NB4 (cell line): ENCODE measurements at regions not wholly inside any gene's neighbourhood (a gene's known extent, or its start where the extent isn't known, plus 50 kb on each side); places are given as distances from the start of the nearest gene placed in this dataset.

ENCODE experiments used
- POLR2A ChIP-seq: IDR thresholded peaks from 2 replicates; pipeline ENCODE4 v1.6.1; 2011; ENCODE audit warnings: mild to moderate bottlenecking; ENCODE audit not compliant: insufficient read length; ENCODE audit errors: extremely low read depth
- TF ChIP-seq, protein P1 (sequence below): IDR thresholded peaks from one replicate; pipeline ENCODE4 v1.5.1; 2012; ENCODE audit warnings: low read depth, low read length
- TF ChIP-seq, protein P2 (sequence below): IDR thresholded peaks from 2 replicates; pipeline ENCODE4 v1.6.1; 2011; ENCODE audit warnings: low read depth, low read length

DNA sequence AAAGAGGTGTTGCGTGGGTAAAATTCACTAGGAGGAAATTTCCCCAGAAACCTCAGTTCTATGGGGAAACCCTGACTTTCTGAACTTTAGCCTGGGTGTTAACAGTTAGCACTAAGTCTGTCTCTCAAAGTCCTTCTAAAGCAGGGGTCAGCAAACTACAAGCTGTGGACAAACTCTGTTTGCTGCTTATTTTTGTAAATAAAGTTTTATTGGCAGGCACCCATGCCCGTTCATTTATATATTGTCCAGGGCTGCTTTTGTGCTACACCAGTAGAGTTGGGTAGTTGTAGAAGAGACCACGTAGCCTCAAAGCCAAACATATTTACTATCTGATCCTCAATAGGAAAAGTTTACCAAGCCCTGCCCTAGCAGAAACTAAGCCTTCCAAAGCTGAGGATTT lies 159.7 kb downstream of the USP31 start:
- TF ChIP-seq POLR2A: no peak
- TF ChIP-seq, protein P1, sequence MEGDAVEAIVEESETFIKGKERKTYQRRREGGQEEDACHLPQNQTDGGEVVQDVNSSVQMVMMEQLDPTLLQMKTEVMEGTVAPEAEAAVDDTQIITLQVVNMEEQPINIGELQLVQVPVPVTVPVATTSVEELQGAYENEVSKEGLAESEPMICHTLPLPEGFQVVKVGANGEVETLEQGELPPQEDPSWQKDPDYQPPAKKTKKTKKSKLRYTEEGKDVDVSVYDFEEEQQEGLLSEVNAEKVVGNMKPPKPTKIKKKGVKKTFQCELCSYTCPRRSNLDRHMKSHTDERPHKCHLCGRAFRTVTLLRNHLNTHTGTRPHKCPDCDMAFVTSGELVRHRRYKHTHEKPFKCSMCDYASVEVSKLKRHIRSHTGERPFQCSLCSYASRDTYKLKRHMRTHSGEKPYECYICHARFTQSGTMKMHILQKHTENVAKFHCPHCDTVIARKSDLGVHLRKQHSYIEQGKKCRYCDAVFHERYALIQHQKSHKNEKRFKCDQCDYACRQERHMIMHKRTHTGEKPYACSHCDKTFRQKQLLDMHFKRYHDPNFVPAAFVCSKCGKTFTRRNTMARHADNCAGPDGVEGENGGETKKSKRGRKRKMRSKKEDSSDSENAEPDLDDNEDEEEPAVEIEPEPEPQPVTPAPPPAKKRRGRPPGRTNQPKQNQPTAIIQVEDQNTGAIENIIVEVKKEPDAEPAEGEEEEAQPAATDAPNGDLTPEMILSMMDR: no peak
- TF ChIP-seq, protein P2, sequence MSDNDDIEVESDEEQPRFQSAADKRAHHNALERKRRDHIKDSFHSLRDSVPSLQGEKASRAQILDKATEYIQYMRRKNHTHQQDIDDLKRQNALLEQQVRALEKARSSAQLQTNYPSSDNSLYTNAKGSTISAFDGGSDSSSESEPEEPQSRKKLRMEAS: no peak
